Skin epidermis (tissue), 12 donors: ENCODE measurements at regions not wholly inside any gene's neighbourhood (a gene's known extent, or its start where the extent isn't known, plus 50 kb on each side); places are given as distances from the start of the nearest gene placed in this dataset.
"Not testable (repeated sequence)": the region's sequence is repeated elsewhere in the genome, so short reads cannot be mapped to it uniquely, and the experiment has no call there.

Source experiments
- H3K27ac ChIP-seq, 21 experiments: fragments of 200-600 bp; sonication (generic) in 11 of 21; one replicate each; pipeline ENCODE4 v1.5.0; 2020; ENCODE audit warnings: mild to moderate bottlenecking in 3 of 21, inconsistent platforms in 2 of 21, moderate library complexity in 2 of 21
- H3K4me3 ChIP-seq, 7 experiments: fragments of 200-600 bp; sonication (generic) in 2 of 7; one replicate each; pipeline ENCODE4 v1.5.0; 2020; ENCODE audit warnings: inconsistent platforms in 2 of 7, mild to moderate bottlenecking in 2 of 7, moderate library complexity in 1 of 7

GRCh38 chr10:62582101-62582705 lies 208.0 kb downstream of the ZNF365 start:
- no peak overlapping the region for H3K4me3 ChIP-seq
- H3K27ac ChIP-seq, result peak overlapping the region in 6 of 21 experiments; percentile 3 to 67 (median 54)

- Histone ChIP-seq H3K27ac (peak overlapping the region in 6 of 21 experiments; percentile 35 to 72 (median 58)), H3K4me3 (no peak overlapping the region)
Measured at GRCh38 chr10:62582804-62583208, 208.6 kb downstream of the ZNF365 start.

GRCh38 chr10:62583876-62584615 lies 209.9 kb downstream of the ZNF365 start:
- peak overlapping the region in 6 of 21 experiments; percentile 2 to 72 (median 58) for H3K27ac ChIP-seq

GRCh38 chr10:62584731-62585130 lies 210.6 kb downstream of the ZNF365 start:
- Histone ChIP-seq H3K27ac (no peak overlapping the region), H3K4me3 (no peak overlapping the region)

More at GRCh38 chr10:62583876-62584615, 209.9 kb downstream of the ZNF365 start:
- no peak overlapping the region for H3K4me3 ChIP-seq

- Histone ChIP-seq H3K4me3 (no peak overlapping the region), H3K27ac (no peak overlapping the region)
Measured at GRCh38 chr10:62585211-62585775, 211.1 kb downstream of the ZNF365 start.

GRCh38 chr10:62587011-62587410 lies 212.8 kb downstream of the ZNF365 start:
- Histone ChIP-seq H3K27ac (no peak overlapping the region), H3K4me3 (no peak overlapping the region)

GRCh38 chr10:62588116-62588515 lies 213.9 kb downstream of the ZNF365 start:
- H3K27ac ChIP-seq, result no peak overlapping the region

GRCh38 chr10:62589689-62590088 lies 214.8 kb upstream of the ADO start:
- Histone ChIP-seq H3K27ac (no peak overlapping the region), H3K4me3 (no peak overlapping the region)

More at GRCh38 chr10:62588116-62588515, 213.9 kb downstream of the ZNF365 start:
- H3K4me3 ChIP-seq, result no peak overlapping the region

- H3K27ac ChIP-seq, result no peak overlapping the region
- H3K4me3 ChIP-seq, result no peak overlapping the region
Measured at GRCh38 chr10:62590306-62590705, 214.2 kb upstream of the ADO start.

- Histone ChIP-seq H3K27ac (no peak overlapping the region), H3K4me3 (no peak overlapping the region)
Measured at GRCh38 chr10:62594093-62594520, 210.4 kb upstream of the ADO start.

- Histone ChIP-seq H3K4me3 (no peak overlapping the region), H3K27ac (peak overlapping the region in 1 of 21 experiments; percentile 29)
Measured at GRCh38 chr10:62597226-62597625, 207.3 kb upstream of the ADO start.

- Histone ChIP-seq H3K4me3 (no peak overlapping the region), H3K27ac (no peak overlapping the region)
Measured at GRCh38 chr10:62599161-62599560, 205.4 kb upstream of the ADO start.

- H3K4me3 ChIP-seq, H3K27ac ChIP-seq: not testable (repeated sequence)
Measured at GRCh38 chr10:62606551-62606950, 198.0 kb upstream of the ADO start.

GRCh38 chr10:62608189-62608875 lies 196.2 kb upstream of the ADO start:
- not testable (repeated sequence) for H3K27ac ChIP-seq, H3K4me3 ChIP-seq

- no peak overlapping the region for H3K4me3 ChIP-seq
- H3K27ac ChIP-seq, result no peak overlapping the region
Measured at GRCh38 chr10:62610649-62611229, 193.8 kb upstream of the ADO start.

GRCh38 chr10:62613424-62613823 lies 191.1 kb upstream of the ADO start:
- peak overlapping the region in 1 of 21 experiments; percentile 16 for H3K27ac ChIP-seq
- no peak overlapping the region for H3K4me3 ChIP-seq

GRCh38 chr10:62613859-62614258 lies 190.7 kb upstream of the ADO start:
- H3K4me3 ChIP-seq, result no peak overlapping the region
- H3K27ac ChIP-seq, result no peak overlapping the region

- no peak overlapping the region for H3K27ac ChIP-seq
Measured at GRCh38 chr10:62614389-62615157, 189.9 kb upstream of the ADO start.

GRCh38 chr10:62616885-62617590 lies 187.5 kb upstream of the ADO start:
- Histone ChIP-seq H3K27ac (peak overlapping the region in 5 of 21 experiments; percentile 8 to 74 (median 30)), H3K4me3 (no peak overlapping the region)

More at GRCh38 chr10:62614389-62615157, 189.9 kb upstream of the ADO start:
- H3K4me3 ChIP-seq, result no peak overlapping the region
